ENCODE measurements at regions not wholly inside any gene's neighbourhood (a gene's known extent, or its start where the extent isn't known, plus 50 kb on each side); places are given as distances from the start of the nearest gene placed in this dataset.

DNA sequence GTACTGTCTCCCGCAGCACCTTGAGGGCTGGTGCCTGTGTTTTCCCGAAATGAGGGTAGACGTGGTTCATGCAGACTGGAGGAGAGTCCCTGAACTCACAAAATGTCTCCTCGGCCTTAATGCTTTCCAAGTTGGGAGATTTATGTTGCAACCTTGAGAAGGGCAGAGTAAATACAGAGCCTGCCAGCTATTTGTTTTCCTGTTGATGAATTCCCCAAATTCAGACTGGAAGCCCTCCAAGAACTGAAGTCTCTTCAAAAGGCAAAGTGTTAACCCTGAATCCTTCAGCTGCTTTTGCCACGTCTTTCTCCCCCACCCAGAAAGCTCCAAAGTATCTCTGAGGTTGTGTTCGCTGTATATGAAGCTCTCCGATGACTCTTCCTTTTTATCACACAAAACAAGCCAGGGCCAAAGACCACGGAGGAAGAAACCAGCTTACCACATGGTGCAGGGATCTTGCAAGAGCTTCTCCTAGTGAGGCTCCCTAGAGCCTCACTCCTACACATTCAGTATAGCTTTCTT, 254.7 kb upstream of the NFE2L3 start:
- FAIRE-seq (no peak), DNase-seq (ENCODE audit: insufficient read length) (no peak)
- TF ChIP-seq POLR2A (IDR thresholded peaks at IDR 0.05; ENCODE audit: low read depth, low read length) (no peak), TAF1 (IDR thresholded peaks at IDR 0.05; ENCODE audit: borderline replicate concordance, low read depth, low read length) (no peak), POLR2AphosphoS5 (IDR thresholded peaks at IDR 0.05; ENCODE audit: low read depth, low read length) (no peak)

DNA sequence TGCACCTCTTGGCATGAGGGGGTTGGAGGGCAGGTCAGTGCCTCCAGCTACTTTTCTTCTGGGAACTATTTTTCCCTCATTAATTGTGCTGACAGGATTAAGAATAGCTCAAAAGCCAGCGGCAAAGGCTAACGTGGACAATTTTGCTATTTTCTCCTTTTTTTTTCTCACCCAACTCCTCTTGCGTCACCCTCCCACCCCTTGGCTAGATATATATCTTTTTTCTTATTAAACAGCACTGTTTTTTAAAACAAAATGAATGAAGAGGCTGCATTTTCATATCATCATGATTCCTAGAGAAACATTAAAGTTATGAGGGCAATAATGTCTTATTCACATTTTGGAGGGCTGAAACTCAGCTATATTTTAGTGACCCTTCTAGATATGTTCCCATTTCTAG, 251.8 kb upstream of the NFE2L3 start:
- TF ChIP-seq POLR2AphosphoS5 (IDR thresholded peaks at IDR 0.05; ENCODE audit: low read depth, low read length) (no peak), TAF1 (IDR thresholded peaks at IDR 0.05; ENCODE audit: borderline replicate concordance, low read depth, low read length) (no peak), POLR2A (IDR thresholded peaks at IDR 0.05; ENCODE audit: low read depth, low read length) (no peak)
- FAIRE-seq (no peak), DNase-seq (ENCODE audit: insufficient read length) (no peak)

DNA sequence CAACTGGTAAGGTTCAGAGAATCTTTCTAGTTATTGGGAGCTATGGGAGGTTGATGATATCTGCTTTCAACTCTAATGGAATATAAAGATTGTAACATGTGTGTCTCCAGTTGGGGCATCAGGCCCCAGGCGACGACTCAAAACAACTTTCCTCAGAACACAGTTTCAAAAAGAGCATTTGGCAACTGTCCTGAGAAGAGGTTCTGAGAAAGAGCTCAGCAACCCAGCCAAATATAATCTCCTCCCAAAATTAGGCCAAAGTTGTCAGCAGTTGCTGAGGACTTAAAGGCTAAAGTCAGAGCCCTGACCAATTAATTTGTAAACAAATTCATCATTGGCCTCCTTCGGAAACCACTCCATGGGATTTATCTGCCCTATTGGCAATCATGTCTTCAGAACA, 251.1 kb upstream of the NFE2L3 start:
- TF ChIP-seq POLR2A (IDR thresholded peaks at IDR 0.05; ENCODE audit: low read depth, low read length), result no peak
- TF ChIP-seq POLR2AphosphoS5 (IDR thresholded peaks at IDR 0.05; ENCODE audit: low read depth, low read length), result no peak
- TF ChIP-seq TAF1 (IDR thresholded peaks at IDR 0.05; ENCODE audit: borderline replicate concordance, low read depth, low read length), result no peak
- no peak for FAIRE-seq

DNA sequence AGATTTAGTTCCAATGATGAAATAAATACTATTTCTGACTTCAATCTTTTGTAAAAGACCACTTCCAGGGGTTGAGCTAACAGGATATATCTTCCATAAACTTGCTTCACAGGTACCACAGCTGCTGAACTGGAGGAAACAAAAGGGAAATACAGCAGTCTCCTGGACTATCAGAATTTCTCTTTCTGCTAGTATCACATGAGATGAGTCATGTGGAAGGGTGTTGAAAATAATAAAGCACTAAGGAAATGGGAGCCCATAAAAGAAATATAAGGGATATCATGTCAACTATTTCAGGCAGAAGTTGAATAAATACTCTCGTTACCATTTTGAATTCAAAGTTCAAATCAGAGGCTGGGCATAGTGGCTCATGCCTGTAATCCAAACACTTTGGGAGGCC, 250.3 kb upstream of the NFE2L3 start:
- TF ChIP-seq POLR2A (IDR thresholded peaks at IDR 0.05; ENCODE audit: low read depth, low read length), result no peak
- no peak for TF ChIP-seq POLR2AphosphoS5 (IDR thresholded peaks at IDR 0.05; ENCODE audit: low read depth, low read length)
- no peak for TF ChIP-seq TAF1 (IDR thresholded peaks at IDR 0.05; ENCODE audit: borderline replicate concordance, low read depth, low read length)
- DNase-seq (ENCODE audit: insufficient read length) (no peak), FAIRE-seq (no peak)

More for the DNA sequence above, 251.1 kb upstream of the NFE2L3 start:
- DNase-seq (ENCODE audit: insufficient read length), result no peak

DNA sequence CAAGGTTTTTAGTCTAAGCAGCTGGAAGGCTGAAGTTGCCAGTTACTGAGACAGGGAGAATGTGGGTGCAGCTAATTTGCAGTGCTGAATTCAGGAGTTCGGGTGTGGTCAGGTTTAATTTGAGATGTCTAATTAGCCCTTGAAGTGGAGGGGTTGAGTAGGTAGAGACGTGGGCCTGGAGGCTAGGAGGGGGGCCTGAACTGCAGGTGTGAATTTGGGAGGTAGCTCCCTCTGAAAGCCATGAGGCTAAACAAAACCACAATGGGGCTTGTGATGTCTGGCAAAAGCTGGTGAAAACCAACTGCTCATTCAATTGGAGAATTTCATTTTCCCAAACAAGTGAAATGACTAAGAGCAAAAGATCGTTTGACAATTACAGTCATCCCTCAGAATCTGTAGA, 246.0 kb upstream of the NFE2L3 start:
- DNase-seq (ENCODE audit: insufficient read length), result no peak
- TF ChIP-seq TAF1 (IDR thresholded peaks at IDR 0.05; ENCODE audit: borderline replicate concordance, low read depth, low read length) (no peak), POLR2A (IDR thresholded peaks at IDR 0.05; ENCODE audit: low read depth, low read length) (no peak), POLR2AphosphoS5 (IDR thresholded peaks at IDR 0.05; ENCODE audit: low read depth, low read length) (no peak)
- no peak for FAIRE-seq

DNA sequence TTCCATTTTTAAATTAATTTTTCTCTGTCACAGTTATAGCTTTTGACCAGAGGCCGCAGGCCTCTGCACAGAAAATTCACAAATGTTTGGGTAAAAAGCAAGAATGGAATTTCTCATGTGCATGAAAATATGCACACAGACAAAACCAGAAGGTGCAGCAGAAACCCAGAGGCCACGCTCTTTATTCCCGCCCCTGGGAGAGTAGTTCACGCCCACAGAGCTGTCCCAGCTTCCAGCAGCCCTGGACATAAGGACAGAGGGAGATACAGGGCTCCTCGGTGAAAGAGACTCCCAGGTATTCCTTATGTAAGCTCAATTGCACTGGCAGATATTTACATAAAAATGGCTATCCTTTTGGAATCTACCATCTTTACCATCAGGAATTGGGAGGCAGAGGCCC, 245.2 kb upstream of the NFE2L3 start:
- DNase-seq (ENCODE audit: insufficient read length), result no peak
- no peak for FAIRE-seq
- TF ChIP-seq POLR2AphosphoS5 (IDR thresholded peaks at IDR 0.05; ENCODE audit: low read depth, low read length) (no peak), POLR2A (IDR thresholded peaks at IDR 0.05; ENCODE audit: low read depth, low read length) (no peak), TAF1 (IDR thresholded peaks at IDR 0.05; ENCODE audit: borderline replicate concordance, low read depth, low read length) (no peak)

DNA sequence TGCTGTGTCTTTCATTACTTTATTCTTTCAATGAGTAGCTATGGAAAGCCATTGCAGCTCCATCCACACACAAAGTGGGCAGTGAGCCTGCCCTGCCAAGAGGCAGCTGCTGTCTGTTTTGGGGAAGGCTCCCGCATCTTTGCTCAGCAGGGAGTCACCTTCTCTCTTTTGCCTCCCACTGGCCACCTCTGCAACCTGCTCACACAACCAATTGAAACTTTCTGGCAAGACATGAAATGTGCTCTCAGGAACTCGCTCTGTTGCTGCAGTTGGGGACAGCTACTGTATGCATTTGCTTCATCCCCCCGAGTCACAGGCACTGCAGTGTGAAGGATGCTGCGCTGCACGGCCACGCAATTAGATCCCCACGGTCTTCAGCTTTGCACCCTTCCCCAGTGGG, 244.8 kb upstream of the NFE2L3 start:
- no peak for FAIRE-seq
- TF ChIP-seq POLR2A (IDR thresholded peaks at IDR 0.05; ENCODE audit: low read depth, low read length) (no peak), TAF1 (IDR thresholded peaks at IDR 0.05; ENCODE audit: borderline replicate concordance, low read depth, low read length) (no peak), POLR2AphosphoS5 (IDR thresholded peaks at IDR 0.05; ENCODE audit: low read depth, low read length) (no peak)
- DNase-seq (ENCODE audit: insufficient read length), result no peak

DNA sequence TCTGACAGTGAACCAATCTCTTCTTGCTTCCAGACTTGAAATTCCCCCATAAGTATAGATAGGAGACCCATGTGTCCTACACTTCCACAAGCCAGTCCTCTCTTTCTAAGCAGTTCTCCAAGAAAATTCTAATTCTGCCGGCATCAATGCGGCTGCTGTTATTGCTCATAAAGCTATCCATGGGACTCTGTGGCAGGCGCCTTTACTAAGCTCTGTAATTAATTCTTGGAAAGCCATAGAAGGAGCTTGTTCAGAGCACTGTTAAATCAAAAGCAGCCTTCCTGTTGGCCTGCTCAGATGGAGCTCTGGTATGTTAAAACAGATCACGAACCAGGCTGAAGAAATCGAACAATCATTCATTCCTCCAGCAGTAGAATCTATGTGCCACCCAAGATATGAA, 244.3 kb upstream of the NFE2L3 start:
- FAIRE-seq, result no peak
- TF ChIP-seq TAF1 (IDR thresholded peaks at IDR 0.05; ENCODE audit: borderline replicate concordance, low read depth, low read length) (no peak), POLR2A (IDR thresholded peaks at IDR 0.05; ENCODE audit: low read depth, low read length) (no peak), POLR2AphosphoS5 (IDR thresholded peaks at IDR 0.05; ENCODE audit: low read depth, low read length) (no peak)
- DNase-seq (ENCODE audit: insufficient read length), result no peak

DNA sequence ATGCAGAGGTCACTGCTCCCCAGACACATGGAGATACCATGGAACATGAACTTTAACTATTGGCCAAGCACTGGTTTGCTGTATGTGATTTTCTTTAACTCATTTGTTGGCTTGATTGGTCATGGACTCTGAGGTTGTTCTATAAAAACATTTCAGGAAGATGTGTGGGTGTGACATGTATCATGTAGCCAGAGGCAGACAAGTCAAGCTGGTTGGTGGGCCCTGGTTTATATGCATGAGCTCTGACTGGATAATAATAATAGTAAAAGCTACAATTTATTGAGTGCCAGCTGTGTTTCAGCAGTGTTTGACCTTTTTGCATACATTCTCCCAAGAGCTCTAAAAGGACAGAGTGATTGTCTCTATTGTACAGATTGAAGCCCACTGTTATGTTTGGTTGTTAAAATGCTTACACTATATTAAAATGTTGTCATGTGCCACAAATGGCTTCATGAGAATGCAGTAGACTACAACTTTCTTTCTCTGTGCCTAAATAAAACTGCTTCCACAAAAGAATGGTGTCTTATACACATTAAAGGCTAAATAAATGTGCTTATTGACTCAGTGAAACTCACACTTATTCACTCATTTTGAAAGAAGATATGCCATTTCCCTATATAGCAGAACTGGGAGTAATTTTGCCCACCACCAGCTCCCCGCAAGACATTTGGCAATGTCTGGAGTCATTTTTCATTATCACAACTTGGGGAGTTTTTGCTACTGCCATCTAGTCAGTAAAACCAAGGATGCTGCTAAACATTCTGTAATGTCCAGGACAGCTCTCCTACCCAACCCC, 243.6 kb upstream of the NFE2L3 start:
- FAIRE-seq (no peak), DNase-seq (ENCODE audit: insufficient read length) (no peak)
- TF ChIP-seq TAF1 (IDR thresholded peaks at IDR 0.05; ENCODE audit: borderline replicate concordance, low read depth, low read length) (no peak), POLR2A (IDR thresholded peaks at IDR 0.05; ENCODE audit: low read depth, low read length) (no peak), POLR2AphosphoS5 (IDR thresholded peaks at IDR 0.05; ENCODE audit: low read depth, low read length) (no peak)

DNA sequence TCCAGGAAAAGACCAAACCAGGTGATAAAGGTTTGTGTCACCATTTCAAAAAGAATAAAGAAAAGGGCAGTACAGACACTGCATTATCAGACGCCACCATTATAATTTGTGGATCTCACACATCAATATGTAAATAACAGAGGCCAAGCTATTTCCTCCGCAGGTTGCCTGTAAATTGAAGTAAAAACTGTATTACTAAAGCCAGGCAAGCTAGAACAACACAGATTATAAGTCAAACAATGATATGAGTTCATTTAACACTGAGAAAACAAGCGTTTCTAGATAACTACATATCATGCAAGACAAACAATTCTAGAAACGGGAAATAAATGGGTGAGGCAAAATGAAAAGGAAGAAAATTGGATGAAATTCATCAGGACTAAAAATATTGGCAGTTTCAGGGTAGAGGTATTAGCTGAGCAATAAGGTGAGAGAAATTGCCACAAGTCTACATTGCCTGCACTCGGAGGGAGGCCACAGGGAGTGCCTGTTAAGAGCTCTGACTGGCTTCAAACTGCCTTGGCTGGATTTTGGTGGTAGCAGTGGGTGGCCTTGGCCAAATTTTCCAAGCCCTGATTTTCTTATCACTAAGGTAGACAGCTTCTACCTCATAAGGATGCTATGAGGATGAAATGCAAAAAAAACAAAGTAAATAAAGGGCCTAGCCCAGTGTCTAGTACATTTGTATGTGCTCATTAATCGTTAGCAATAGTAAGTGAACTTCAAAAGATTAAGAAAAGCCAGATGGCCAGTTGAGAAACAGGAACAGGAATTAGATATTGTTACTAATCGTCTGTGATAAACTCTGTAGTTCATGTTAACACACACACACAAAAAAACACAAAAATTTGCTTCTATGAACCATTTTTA, 240.0 kb upstream of the NFE2L3 start:
- DNase-seq (ENCODE audit: insufficient read length), result no peak
- no peak for FAIRE-seq
- TF ChIP-seq POLR2A (IDR thresholded peaks at IDR 0.05; ENCODE audit: low read depth, low read length), result no peak
- no peak for TF ChIP-seq POLR2AphosphoS5 (IDR thresholded peaks at IDR 0.05; ENCODE audit: low read depth, low read length)
- no peak for TF ChIP-seq TAF1 (IDR thresholded peaks at IDR 0.05; ENCODE audit: borderline replicate concordance, low read depth, low read length)

DNA sequence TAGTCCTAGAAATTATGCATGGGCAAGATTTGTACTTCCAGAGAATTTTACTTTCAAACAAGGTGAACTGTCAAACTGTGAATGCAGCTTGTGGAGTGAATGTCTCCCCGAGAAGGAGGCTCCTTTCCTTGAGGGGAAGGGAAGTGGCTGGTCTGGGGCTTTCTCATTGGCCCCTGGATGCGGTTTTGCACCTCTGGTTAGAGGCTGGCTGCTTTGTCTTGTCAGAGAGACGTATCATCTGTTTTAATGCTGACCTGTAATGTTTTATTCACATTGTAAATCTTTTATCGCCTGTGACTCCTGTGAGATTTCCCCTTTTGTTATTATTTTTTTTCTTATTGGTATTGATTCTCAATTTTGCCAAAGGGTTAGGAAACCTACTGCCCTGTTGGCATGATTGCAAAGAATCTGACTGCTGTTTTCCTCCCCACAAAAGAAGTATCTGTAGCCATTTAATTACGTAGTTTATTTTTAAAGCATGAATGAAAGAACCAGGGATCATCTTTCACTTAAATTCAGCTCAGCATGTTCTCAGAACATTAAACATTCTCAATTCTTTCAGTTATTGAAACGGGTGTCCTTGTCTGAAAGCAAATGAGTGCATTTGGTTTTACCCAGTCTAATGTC, 238.3 kb upstream of the NFE2L3 start:
- TF ChIP-seq POLR2A (IDR thresholded peaks at IDR 0.05; ENCODE audit: low read depth, low read length), result no peak
- TF ChIP-seq TAF1 (IDR thresholded peaks at IDR 0.05; ENCODE audit: borderline replicate concordance, low read depth, low read length), result no peak
- no peak for TF ChIP-seq POLR2AphosphoS5 (IDR thresholded peaks at IDR 0.05; ENCODE audit: low read depth, low read length)
- FAIRE-seq, result no peak
- DNase-seq (ENCODE audit: insufficient read length), result no peak
